HCT116 (cell line): ENCODE measurements at regions not wholly inside any gene's neighbourhood (a gene's known extent, or its start where the extent isn't known, plus 50 kb on each side); places are given as distances from the start of the nearest gene placed in this dataset.

Experiments used
- ATAC-seq: fragments of 200-7000 bp; cut with Tn5 transposase; 2 replicates; pipeline ENCODE4 v1.9.1; 2020; ENCODE audit warnings: mild to moderate bottlenecking, moderate library complexity
- BruUV-seq: library from RNA; stranded (reverse); fragments of 400-500 nt; replicated peaks from 2 replicates; lab custom pipeline; 2021; lab: Mats Ljungman, UMichigan
- CTCF ChIA-PET: fragments of 300-600 bp; sonication (Branson Sonifier 250); formaldehyde crosslinking; loops from one replicate; lab custom pipeline; 2021; ENCODE audit warnings: antibody characterized with exemption; lab: Charles Lee
- POLR2A ChIA-PET: fragments of 300-600, 350-600 bp; sonication (Branson Sonifier 250); formaldehyde crosslinking; loops from one replicate; lab custom pipeline; 2021; ENCODE audit warnings: antibody characterized with exemption; lab: Charles Lee
- RAD21 ChIA-PET, 2 experiments: fragments of 300-600 bp; sonication (Branson Sonifier 250); formaldehyde crosslinking; loops; one replicate each; lab custom pipeline; 2023; ENCODE audit warnings: low total read pairs in 2 of 2; ENCODE audit not compliant: uncharacterized antibody in 2 of 2, unreplicated experiment in 2 of 2, low non-redundant PET in 1 of 2; lab: Charles Lee
- DNase-seq: peaks from one replicate; pipeline ENCODE4 v3.0.0-alpha.2; 2010; ENCODE audit warnings: low read depth, low spot score
- H2AFZ ChIP-seq: fragments of 200-600 bp; shearing (Covaris generic), sonication (generic); 2 replicates; pipeline ENCODE4 v1.6.1; 2017; ENCODE audit warnings: low read depth, mixed run types, mixed read lengths, antibody characterized with exemption, low read length; ENCODE audit not compliant: poor library complexity, severe bottlenecking
- H3K27ac ChIP-seq: 2 replicates; pipeline ENCODE4 v1.5.1; 2012; ENCODE audit warnings: low read depth, low read length
- H3K27me3 ChIP-seq: fragments of 200-600 bp; sonication (generic); 2 replicates; pipeline ENCODE4 v1.6.1; 2016; ENCODE audit warnings: mixed run types, low read length, mixed read lengths; ENCODE audit not compliant: insufficient read depth
- H3K36me3 ChIP-seq, 2 experiments: fragments of 200-500 bp in 1 of 2; fragments of 200-600 bp in 1 of 2; sonication (Bioruptor generic) in 1 of 2; sonication (generic) in 1 of 2; 2 replicates each; pipeline versions ENCODE4 v1.5.1 to v1.6.1; 2014 to 2016; ENCODE audit warnings: low read length in 2 of 2, inconsistent platforms in 1 of 2, mixed read lengths in 1 of 2, mixed run types in 1 of 2; ENCODE audit not compliant: insufficient read depth in 2 of 2, control insufficient read depth in 1 of 2
- H3K4me1 ChIP-seq, 2 experiments: fragments of 200-600 bp in 1 of 2; sonication (generic) in 1 of 2; 2 replicates each; pipeline versions ENCODE4 v1.5.1 to v1.6.1; 2012 to 2017; ENCODE audit warnings: low read length in 2 of 2, inconsistent platforms in 1 of 2, mild to moderate bottlenecking in 1 of 2, mixed read lengths in 1 of 2, mixed run types in 1 of 2, moderate library complexity in 1 of 2; ENCODE audit not compliant: insufficient read depth in 2 of 2, control insufficient read depth in 1 of 2
- H3K4me2 ChIP-seq: fragments of 200-600 bp; sonication (generic); 2 replicates; pipeline ENCODE4 v1.6.1; 2017; ENCODE audit warnings: mixed run types, low read length, mixed read lengths
- H3K4me3 ChIP-seq, 2 experiments: fragments of 200-600 bp in 1 of 2; sonication (generic) in 1 of 2; replicated peaks in 1 of 2; 2 replicates each; pipeline ENCODE4 v1.5.1; 2011 to 2016; ENCODE audit warnings: low read length in 2 of 2, control low read depth in 1 of 2, low read depth in 1 of 2, mild to moderate bottlenecking in 1 of 2, mixed read lengths in 1 of 2, mixed run types in 1 of 2
- H3K79me2 ChIP-seq: fragments of 200-600 bp; sonication (generic); 2 replicates; pipeline ENCODE4 v1.6.1; 2017; ENCODE audit warnings: mild to moderate bottlenecking, mixed run types, low read length, moderate library complexity, mixed read lengths; ENCODE audit not compliant: insufficient read depth
- H3K9ac ChIP-seq: fragments of 200-600 bp; sonication (generic); 2 replicates; pipeline ENCODE4 v1.6.1; 2016; ENCODE audit warnings: low read length, mixed read lengths
- H3K9me2 ChIP-seq: fragments of 200-600 bp; sonication (generic), shearing (Covaris generic); 2 replicates; pipeline ENCODE4 v1.6.1; 2017; ENCODE audit warnings: mixed run types, mild to moderate bottlenecking, moderate library complexity; ENCODE audit not compliant: insufficient read depth
- H3K9me3 ChIP-seq, 2 experiments: fragments of 200-500 bp in 1 of 2; fragments of 200-600 bp in 1 of 2; sonication (Bioruptor generic) in 1 of 2; sonication (generic) in 1 of 2; 2 replicates each; pipeline ENCODE4 v1.6.1; 2014 to 2017; ENCODE audit warnings: low read length in 2 of 2, mixed read lengths in 2 of 2, inconsistent platforms in 1 of 2, low read depth in 1 of 2, mild to moderate bottlenecking in 1 of 2, mixed run types in 1 of 2, moderate library complexity in 1 of 2; ENCODE audit not compliant: control insufficient read depth in 1 of 2, insufficient read depth in 1 of 2
- H4K20me1 ChIP-seq: fragments of 200-600 bp; sonication (generic), shearing (Covaris generic); 2 replicates; pipeline ENCODE4 v1.6.1; 2017; ENCODE audit warnings: mixed run types, mild to moderate bottlenecking, moderate library complexity; ENCODE audit not compliant: insufficient read depth
- CBX3 ChIP-seq: IDR thresholded peaks from 2 replicates; pipeline ENCODE4 v1.6.1; 2012; ENCODE audit warnings: low read depth
- CEBPB ChIP-seq: IDR thresholded peaks from 2 replicates; pipeline ENCODE4 v1.6.1; 2012; ENCODE audit warnings: low read depth
- EGR1 ChIP-seq: IDR thresholded peaks from 2 replicates; pipeline ENCODE4 v1.6.1; 2012; ENCODE audit warnings: low read depth
- ELF1 ChIP-seq: IDR thresholded peaks from 2 replicates; pipeline ENCODE4 v1.6.1; 2012; ENCODE audit warnings: low read depth, borderline replicate concordance
- EZH2 ChIP-seq: fragments of 200-600 bp; sonication (generic); IDR thresholded peaks from 2 replicates; pipeline ENCODE4 v1.6.1; 2017; ENCODE audit warnings: antibody characterized with exemption, mixed run types
- EZH2phosphoT487 ChIP-seq: fragments of 200-600 bp; IDR thresholded peaks from 2 replicates; pipeline ENCODE4 v1.6.1; 2018; ENCODE audit warnings: antibody characterized with exemption, borderline replicate concordance
- JUND ChIP-seq: IDR thresholded peaks from 2 replicates; pipeline ENCODE4 v1.6.1; 2012
- MAX ChIP-seq: IDR thresholded peaks from 2 replicates; pipeline ENCODE4 v1.6.1; 2012
- POLR2A ChIP-seq: IDR thresholded peaks from 2 replicates; pipeline ENCODE4 v1.7.0; 2011; ENCODE audit warnings: borderline replicate concordance; ENCODE audit not compliant: insufficient read depth, insufficient read length; ENCODE audit errors: extremely low read depth
- RAD21 ChIP-seq: IDR thresholded peaks from 2 replicates; pipeline ENCODE4 v1.6.1; 2012; ENCODE audit warnings: low read depth, mild to moderate bottlenecking
- SIN3A ChIP-seq: IDR thresholded peaks from 2 replicates; pipeline ENCODE4 v1.6.1; 2012; ENCODE audit warnings: low read depth
- SP1 ChIP-seq: IDR thresholded peaks from 2 replicates; pipeline ENCODE4 v1.6.1; 2012; ENCODE audit warnings: low read depth
- SRF ChIP-seq: IDR thresholded peaks from 2 replicates; pipeline ENCODE4 v1.6.1; 2012; ENCODE audit warnings: low read depth
- YY1 ChIP-seq: IDR thresholded peaks from 2 replicates; pipeline ENCODE4 v1.6.1; 2011; ENCODE audit warnings: low read length, low read depth, moderate library complexity, mild to moderate bottlenecking; ENCODE audit not compliant: insufficient replicate concordance; ENCODE audit errors: extremely low read depth
- ZFX ChIP-seq: fragments of 450-650 bp; IDR thresholded peaks from 2 replicates; pipeline ENCODE4 v1.6.1; 2017
- ZNF274 ChIP-seq: fragments of 200-500 bp; sonication (Bioruptor generic); IDR thresholded peaks from 2 replicates; pipeline ENCODE4 v1.6.1; 2014; ENCODE audit warnings: mild to moderate bottlenecking, low read depth, low read length, inconsistent platforms
- intact Hi-C: fragments of 100-400 bp; cut with micrococcal nuclease; formaldehyde crosslinking; loops from 2 replicates; pipeline ENCODE4 v1.10.0; 2022
- TF ChIP-seq, protein P1 (sequence below): IDR thresholded peaks from 2 replicates; pipeline ENCODE4 v1.6.1; 2011; ENCODE audit warnings: mild to moderate bottlenecking, low read length, moderate library complexity; ENCODE audit not compliant: insufficient replicate concordance; ENCODE audit errors: extremely low read depth
- TF ChIP-seq, protein P2 (sequence below): IDR thresholded peaks from 2 replicates; pipeline ENCODE4 v1.6.1; 2012; ENCODE audit warnings: low read depth
- TF ChIP-seq, protein P3 (sequence below): IDR thresholded peaks from 2 replicates; pipeline ENCODE4 v1.6.1; 2012

- POLR2A ChIA-PET = no interaction called here
- H3K9me2 ChIP-seq = no peaks in the 10 kb centered on the region
- H3K4me3 ChIP-seq = no peak overlapping the region
- no peak for DNase-seq
- BruUV-seq = no TSS peak
- no peaks in the 10 kb centered on the region for H3K79me2 ChIP-seq
- H4K20me1 ChIP-seq = no peaks in the 10 kb centered on the region
- ATAC-seq = no peak
- H3K4me1 ChIP-seq = no peaks in the 10 kb centered on the region
- RAD21 ChIA-PET = no interaction called here
- peaks cover 0 to 15% of the 10 kb centered on the region in 2 experiments; a peak in 2 of 4 replicates for H3K9me3 ChIP-seq
- H3K36me3 ChIP-seq = no peaks in the 10 kb centered on the region
- no peak for TF ChIP-seq ELF1
- TF ChIP-seq CBX3 = no peak
- no peak for TF ChIP-seq POLR2A
- TF ChIP-seq ZNF274 = no peak
- TF ChIP-seq SP1 = no peak
- TF ChIP-seq, protein P1, sequence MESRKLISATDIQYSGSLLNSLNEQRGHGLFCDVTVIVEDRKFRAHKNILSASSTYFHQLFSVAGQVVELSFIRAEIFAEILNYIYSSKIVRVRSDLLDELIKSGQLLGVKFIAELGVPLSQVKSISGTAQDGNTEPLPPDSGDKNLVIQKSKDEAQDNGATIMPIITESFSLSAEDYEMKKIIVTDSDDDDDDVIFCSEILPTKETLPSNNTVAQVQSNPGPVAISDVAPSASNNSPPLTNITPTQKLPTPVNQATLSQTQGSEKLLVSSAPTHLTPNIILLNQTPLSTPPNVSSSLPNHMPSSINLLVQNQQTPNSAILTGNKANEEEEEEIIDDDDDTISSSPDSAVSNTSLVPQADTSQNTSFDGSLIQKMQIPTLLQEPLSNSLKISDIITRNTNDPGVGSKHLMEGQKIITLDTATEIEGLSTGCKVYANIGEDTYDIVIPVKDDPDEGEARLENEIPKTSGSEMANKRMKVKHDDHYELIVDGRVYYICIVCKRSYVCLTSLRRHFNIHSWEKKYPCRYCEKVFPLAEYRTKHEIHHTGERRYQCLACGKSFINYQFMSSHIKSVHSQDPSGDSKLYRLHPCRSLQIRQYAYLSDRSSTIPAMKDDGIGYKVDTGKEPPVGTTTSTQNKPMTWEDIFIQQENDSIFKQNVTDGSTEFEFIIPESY = no peak
- no peak for TF ChIP-seq CEBPB
- TF ChIP-seq SIN3A = no peak
- no peak for TF ChIP-seq ZFX
- no peak for TF ChIP-seq EZH2phosphoT487
- TF ChIP-seq YY1 = no peak
- TF ChIP-seq EGR1 = no peak
- TF ChIP-seq SRF = no peak
- no peak for TF ChIP-seq JUND
- TF ChIP-seq RAD21 = no peak
- TF ChIP-seq EZH2 = no peak
- TF ChIP-seq MAX = no peak
- TF ChIP-seq, protein P2, sequence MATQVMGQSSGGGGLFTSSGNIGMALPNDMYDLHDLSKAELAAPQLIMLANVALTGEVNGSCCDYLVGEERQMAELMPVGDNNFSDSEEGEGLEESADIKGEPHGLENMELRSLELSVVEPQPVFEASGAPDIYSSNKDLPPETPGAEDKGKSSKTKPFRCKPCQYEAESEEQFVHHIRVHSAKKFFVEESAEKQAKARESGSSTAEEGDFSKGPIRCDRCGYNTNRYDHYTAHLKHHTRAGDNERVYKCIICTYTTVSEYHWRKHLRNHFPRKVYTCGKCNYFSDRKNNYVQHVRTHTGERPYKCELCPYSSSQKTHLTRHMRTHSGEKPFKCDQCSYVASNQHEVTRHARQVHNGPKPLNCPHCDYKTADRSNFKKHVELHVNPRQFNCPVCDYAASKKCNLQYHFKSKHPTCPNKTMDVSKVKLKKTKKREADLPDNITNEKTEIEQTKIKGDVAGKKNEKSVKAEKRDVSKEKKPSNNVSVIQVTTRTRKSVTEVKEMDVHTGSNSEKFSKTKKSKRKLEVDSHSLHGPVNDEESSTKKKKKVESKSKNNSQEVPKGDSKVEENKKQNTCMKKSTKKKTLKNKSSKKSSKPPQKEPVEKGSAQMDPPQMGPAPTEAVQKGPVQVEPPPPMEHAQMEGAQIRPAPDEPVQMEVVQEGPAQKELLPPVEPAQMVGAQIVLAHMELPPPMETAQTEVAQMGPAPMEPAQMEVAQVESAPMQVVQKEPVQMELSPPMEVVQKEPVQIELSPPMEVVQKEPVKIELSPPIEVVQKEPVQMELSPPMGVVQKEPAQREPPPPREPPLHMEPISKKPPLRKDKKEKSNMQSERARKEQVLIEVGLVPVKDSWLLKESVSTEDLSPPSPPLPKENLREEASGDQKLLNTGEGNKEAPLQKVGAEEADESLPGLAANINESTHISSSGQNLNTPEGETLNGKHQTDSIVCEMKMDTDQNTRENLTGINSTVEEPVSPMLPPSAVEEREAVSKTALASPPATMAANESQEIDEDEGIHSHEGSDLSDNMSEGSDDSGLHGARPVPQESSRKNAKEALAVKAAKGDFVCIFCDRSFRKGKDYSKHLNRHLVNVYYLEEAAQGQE = no peak
- TF ChIP-seq, protein P3, sequence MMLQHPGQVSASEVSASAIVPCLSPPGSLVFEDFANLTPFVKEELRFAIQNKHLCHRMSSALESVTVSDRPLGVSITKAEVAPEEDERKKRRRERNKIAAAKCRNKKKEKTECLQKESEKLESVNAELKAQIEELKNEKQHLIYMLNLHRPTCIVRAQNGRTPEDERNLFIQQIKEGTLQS = no peak
- no peak overlapping the region for H3K9ac ChIP-seq
- no peaks in the 10 kb centered on the region for H3K27me3 ChIP-seq
- H3K4me2 ChIP-seq = no peak overlapping the region
- no peak overlapping the region for H2AFZ ChIP-seq
- CTCF ChIA-PET = no interaction called here
- intact Hi-C loops = no loop called here
- no peak overlapping the region for H3K27ac ChIP-seq
Measured at GRCh38 chr11:42003801-42004200, 544.3 kb upstream of the LRRC4C start.
